Right hindlimb (tissue), 1 donor: ENCODE measurements at regions not wholly inside any gene's neighbourhood (a gene's known extent, or its start where the extent isn't known, plus 50 kb on each side); places are given as distances from the start of the nearest gene placed in this dataset.
A peak's percentile ranks its signal among the peaks of the same experiment; 100 is the strongest.

Experiments used
- DNase-seq: peaks from one replicate; pipeline ENCODE4 v3.0.0-alpha.2; 2018

GRCh38 chr3:83514130-83514914 is 1444.5 kb upstream of the CADM2 start:
- DNase-seq = no peak

- no peak for DNase-seq
These were observed 1443.7 kb upstream of the CADM2 start for GRCh38 chr3:83515123-83515522.

GRCh38 chr3:83523470-83524073 is 1435.2 kb upstream of the CADM2 start:
- peak; percentile 59 for DNase-seq

GRCh38 chr3:83524901-83525300 is 1433.9 kb upstream of the CADM2 start:
- DNase-seq = no peak

GRCh38 chr3:83559082-83559481 is 1399.7 kb upstream of the CADM2 start:
- DNase-seq = no peak

DNA sequence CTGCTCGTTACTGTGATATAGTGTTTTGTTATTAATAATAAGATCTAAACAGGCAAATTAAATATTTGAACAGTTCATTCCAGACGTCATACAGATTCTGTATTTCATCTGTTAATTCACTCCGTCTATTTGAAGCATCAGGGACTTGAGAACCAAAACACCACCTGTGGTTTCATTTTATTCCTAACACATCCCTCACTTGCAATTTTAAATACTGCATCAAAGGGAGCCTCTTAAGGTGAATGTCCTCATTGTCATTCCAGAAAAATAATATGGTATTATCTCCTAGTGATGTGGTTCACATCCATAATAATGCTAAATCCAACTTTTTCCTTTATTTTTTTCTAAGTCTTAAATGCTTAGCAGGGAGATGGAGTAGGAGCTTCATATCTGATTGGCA is 1390.9 kb upstream of the CADM2 start:
- no peak for DNase-seq

DNA sequence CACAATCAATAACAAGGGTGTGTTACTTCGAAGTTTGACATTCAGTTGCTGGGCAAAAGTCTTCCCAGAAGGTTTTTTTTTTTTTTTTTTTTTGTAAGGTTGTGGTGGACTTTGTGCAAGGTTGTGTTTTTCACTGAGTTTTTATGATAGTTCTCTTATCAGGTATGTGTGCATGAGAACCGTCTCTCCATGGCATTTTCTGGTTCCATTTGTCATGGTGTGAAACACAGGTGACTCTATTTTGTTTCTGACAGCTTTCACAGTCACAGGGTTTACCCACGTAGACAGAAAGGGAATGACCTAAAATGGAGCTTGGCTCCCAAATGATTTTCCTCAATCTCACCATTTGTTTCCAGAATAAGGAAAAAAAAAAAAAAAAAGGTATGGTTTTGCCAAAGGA is 1377.2 kb upstream of the CADM2 start:
- DNase-seq = no peak

DNA sequence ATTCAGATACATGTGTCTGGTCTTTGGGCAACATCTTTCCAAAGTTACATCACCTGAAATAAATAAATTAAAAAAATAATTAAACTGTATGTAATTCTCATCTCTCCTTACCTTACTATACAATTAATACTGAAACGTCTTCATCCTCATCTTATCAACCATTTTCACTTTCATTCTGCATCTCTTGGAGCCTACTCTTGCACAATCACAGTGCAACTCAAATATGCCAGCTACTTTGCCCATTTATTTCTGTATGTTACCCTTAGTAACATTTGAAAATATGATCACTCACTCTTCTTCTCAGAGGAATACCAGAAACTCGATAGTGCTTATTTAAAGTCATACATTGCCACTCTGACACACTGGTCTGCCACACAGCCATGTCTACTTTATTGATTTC is 1357.1 kb upstream of the CADM2 start:
- no peak for DNase-seq

DNA sequence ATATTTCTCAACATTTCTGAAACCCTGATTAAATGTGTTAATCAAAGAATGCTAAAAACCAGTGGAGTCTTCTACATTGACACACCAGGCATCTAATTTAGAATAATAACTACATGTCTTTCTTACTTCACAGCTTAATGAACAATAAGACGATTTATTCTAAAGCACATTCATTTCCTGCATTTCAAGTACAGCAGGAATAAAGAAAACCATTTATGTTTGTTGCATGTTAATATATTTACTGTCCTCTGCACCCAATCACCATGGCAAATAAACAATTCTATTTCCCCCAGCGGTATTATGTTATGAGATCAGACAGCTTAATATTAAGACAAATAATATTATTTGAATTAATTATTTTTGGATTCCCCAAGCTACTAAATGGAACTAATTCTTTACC is 1336.3 kb upstream of the CADM2 start:
- no peak for DNase-seq

DNA sequence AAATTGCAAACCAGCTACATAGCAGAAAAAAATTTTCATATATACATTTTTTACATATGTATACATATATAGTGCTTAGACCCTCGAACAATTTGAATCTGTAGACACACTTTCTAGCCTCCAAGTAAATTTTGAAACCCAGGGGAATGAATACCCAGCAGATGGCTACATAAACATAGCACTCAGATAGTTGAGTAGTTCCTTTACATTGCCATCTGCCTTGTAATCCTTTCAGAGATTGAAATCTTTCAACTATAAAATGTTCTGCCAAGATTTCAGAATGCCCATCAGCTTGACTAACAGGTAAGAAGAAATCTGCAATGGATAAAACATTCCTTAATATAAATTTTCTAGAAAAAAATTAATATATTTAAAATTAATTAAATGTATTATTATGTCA is 1333.5 kb upstream of the CADM2 start:
- no peak for DNase-seq

GRCh38 chr3:83628471-83628870 is 1330.3 kb upstream of the CADM2 start:
- no peak for DNase-seq

DNA sequence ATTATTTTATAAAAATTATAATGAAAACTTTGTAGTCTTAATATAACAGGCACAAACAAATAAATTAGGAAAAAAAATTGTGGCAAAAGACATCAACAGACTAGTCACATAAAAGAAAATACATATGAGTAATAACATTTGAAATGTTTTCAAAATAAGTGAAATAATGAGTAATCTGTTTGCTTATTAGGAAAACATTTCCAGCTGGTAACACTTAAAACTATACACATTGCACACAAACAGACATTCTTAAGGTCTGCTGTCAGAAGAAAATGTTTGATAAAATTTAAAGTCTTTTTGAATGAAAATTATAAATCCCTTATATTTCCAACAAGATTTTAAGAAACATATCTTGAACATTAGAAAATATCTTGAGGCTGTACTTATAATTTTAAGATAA is 1326.3 kb upstream of the CADM2 start:
- no peak for DNase-seq

- DNase-seq = no peak
These were observed 1325.0 kb upstream of the CADM2 start for GRCh38 chr3:83633758-83634157.

GRCh38 chr3:83649692-83650091 is 1309.1 kb upstream of the CADM2 start:
- DNase-seq = no peak

DNA sequence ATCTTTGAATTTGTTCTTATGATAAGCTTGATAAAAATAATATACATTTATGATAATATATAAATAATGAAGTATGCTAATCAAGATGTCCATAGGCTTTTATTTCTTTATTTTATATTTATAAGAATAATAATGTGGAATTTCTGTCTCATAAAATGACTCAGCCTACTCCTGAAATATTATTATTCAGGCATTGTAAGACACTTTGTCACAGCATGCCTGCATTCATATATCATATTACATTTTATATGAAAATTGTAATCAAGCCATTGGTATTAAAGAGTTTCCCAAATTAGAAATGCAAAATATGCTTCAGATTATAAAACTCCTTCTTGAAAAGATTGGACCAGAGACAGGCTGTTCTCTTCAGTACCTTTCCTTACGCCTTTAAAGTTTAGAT is 1303.7 kb upstream of the CADM2 start:
- no peak for DNase-seq

- DNase-seq = no peak
These were observed 1296.3 kb upstream of the CADM2 start for GRCh38 chr3:83662381-83662960.

DNA sequence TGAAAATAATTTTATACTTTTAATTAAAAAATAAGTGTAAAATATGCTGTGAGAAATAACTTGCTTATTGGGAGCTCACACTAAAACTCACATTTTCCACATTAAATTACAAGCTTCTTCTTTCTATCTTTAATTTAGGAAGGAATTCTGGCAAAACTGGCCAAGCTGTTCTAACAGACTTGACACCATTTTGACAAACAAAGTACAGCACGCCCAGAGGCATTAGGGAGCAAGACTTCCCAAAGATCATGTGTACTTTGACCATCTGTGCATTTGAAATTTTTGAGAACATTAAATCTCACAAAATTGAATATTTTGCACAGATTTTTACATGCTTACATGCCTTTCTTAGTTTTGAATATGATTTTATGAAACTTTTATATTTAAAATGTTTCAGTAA is 1288.4 kb upstream of the CADM2 start:
- no peak for DNase-seq

GRCh38 chr3:83683937-83684598 is 1274.7 kb upstream of the CADM2 start:
- no peak for DNase-seq

DNA sequence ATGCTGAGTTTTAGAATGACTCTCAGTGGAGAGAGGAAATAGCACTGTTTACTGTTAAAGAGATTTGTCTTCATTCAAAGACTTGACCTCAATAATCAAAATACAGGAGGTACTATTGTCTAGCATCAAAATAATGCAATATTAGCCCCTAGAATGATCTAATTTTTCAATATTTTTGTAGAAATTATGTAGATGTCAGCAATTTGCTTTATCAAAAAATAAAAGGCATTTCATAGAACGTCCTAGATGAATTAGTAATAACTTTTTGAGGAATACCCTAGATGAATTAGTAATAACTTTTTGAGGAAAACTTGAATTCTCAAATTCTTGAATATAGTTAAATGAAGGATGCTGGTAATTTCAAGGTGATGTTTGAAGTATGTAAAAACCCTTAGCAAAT is 1252.1 kb upstream of the CADM2 start:
- DNase-seq = no peak

GRCh38 chr3:83715307-83715706 is 1243.5 kb upstream of the CADM2 start:
- DNase-seq = no peak

DNA sequence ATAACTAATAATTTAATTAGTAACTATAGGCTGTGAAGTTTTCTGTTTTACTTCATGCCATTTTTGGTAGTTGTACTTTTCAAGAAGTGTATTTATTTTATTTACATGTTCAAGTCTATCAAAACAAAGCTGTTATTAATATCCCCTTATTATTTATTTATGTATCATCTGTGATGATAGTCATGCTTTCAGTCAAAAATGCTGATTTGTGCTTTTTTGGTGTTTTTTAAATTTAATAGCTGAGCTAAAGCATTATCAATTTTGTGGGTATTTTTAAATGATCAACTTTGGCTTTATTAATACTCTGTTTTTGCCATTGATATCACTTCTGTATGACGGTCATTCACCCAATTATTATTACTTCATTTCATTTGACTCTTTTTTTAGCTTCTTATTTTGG is 1229.2 kb upstream of the CADM2 start:
- DNase-seq = no peak

DNA sequence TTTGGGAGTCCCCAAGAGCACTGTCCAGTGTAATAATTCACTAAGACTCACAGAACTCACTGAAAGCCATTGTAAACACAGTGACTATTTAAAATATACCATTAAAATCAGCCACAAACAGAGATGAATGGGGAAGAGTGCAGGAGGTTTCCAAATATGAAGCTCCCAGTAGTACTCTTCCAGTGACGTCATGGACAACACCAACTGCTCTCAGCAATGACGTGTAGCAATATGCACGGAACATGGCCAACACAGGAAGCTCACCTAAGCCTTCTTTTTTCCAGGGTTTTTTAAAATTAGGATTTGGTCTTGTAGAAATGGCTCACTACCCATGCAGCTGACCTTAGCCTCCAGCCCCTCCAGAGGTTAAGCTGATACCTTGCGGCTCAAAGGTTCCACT is 1224.1 kb upstream of the CADM2 start:
- DNase-seq = no peak

GRCh38 chr3:83738202-83738601 is 1220.6 kb upstream of the CADM2 start:
- DNase-seq = no peak

GRCh38 chr3:83740504-83740903 is 1218.3 kb upstream of the CADM2 start:
- no peak for DNase-seq
